Islet of Langerhans (tissue), 1 donor: ENCODE measurements at regions not wholly inside any gene's neighbourhood (a gene's known extent, or its start where the extent isn't known, plus 50 kb on each side); places are given as distances from the start of the nearest gene placed in this dataset.
"Not testable (repeated sequence)": the region's sequence is repeated elsewhere in the genome, so short reads cannot be mapped to it uniquely, and the experiment has no call there.

Experiments
- FAIRE-seq: peaks from one replicate; lab custom pipeline; 2011; peaks lifted over from hg19 to GRCh38; lab: Jason Lieb, UNC

DNA sequence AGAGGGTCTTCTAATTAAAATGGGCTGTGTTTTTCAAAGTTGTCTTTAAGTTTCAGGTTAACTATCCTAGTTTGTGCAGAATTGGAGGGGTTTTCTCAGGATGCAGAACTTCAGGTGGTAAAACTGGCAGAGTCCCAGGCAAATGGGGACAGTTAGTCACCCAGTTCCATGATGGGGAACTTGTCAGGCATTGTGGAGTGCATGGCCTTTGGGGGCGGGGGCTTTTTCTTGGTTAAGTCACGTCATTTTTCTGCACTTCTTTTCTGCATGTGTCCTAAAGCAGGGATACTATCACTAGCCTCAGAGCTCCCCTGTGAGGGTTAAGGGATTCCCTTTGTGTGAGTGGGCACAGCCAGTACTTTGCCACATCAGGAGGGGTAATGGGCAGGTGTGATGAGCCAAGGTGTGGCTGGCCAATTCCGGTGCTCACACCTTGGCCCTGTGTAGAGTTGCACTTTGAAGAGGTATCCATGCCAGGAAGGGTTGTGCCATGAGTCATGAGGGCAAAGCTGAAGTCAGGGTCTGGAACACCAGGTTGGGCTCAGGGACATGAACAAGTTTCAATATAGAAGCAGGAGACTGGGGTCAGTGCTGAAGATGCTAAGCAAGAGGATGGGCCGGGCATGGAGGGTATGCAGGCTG is 126.0 kb upstream of the RREB1 start:
- no peak for FAIRE-seq

DNA sequence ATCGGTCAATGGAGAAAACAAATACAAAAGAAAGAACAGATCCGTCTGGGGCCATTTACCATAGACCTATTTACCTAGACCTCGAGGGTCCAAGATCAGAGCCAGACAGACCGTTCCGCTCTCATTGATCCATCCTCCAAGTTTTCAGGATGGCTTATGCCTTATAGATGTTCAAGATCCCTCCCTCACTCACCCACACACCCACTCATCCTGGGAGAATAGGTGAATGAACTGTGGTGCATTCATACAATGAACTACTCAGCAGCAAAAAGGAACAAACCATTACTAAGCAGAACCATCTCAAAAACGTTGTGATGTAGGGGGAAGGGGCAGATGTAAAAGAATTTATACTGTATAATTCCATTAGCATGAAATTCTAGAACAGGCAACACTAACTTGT is 125.1 kb upstream of the RREB1 start:
- no peak for FAIRE-seq

DNA sequence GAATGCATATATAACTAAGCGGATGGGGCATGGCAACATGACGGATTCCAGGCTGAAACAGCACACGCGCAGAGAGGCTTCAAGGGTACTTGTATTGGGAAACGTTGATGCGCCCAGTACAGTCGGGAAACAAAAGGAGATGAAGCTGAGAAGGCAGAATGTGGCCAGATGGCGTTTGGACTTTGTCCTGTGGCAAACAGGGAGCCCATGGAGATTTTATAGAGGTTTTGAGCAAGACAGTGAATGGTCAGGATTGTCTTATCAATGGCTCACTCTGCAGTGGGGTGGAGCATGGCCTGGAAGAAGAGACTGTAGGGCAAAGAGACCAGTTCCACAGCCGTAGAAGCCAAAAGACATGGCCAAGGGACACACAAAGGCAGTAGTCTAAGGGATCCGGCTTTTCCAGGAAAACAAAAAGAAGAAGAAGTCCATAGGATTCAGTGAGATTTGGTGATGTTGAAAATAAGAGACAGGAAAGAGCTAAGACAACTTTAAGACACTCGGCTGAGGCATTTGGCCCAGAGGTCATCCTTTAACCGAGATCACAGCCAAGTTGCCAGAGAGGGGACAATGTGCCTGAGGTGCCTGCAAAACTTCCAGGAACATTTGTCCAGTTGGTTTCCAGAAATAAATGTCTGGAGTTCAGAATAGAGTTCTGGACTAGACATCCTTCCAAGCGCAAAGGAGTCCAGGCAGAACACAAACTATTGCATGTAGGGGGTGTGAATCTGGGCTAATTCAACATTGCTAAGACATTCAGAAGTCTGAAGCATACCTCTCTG is 123.0 kb upstream of the RREB1 start:
- FAIRE-seq: no peak

DNA sequence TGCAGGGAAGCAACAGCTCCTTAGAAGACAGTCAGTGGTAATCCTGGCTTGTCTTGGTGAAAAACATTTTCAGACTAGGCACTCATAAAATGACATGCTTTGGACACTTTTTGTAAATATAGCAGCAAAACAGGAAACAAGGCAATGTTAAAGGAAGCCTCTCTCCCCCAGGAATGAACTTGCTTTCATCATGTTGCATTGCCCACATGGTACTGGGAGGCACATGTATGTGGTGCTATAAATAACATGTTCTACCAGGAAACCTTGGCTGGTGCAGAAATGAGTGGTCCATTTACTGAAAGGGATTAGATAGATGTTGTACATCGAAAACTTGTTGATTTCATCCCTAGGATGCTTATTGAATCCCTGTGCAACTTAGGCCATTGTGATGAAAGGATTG is 121.4 kb upstream of the RREB1 start:
- FAIRE-seq: no peak

DNA sequence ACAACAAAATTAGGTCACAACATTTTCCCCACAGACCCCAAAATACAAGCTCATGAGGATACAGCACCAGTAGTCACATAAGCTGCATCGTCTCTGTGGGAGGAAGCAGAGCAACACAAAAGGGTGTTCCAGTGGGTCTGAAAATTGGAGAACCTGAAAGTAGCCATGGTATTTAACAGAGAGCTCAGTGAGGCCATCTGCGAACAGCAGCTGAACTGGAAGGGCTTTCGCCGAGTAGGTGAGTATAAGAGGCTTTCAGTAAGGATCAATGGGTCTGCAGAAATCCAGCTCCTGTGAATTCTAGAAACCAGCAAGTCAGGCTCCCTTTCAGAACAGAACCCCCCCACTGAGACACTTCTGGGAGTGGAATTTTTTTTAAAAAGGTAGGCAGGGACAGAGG is 120.0 kb upstream of the RREB1 start:
- FAIRE-seq: no peak

DNA sequence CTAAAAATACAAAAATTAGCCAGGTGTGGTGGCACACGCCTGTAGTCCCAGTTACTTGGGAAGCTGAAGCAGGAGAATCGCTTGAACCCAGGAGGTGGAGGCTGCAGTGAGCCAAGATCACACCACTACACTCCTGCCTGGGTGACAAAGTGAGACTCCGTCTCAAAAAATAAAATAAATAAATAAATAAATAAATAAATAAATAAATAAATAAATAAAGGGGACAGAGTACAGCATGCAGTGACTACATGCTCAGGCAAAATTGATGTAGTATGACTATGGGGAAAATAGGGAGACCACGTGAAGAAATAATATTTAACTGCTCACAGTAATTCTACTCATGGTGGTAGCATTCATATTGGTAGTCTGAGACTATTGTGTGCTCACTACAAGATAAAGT is 117.7 kb upstream of the RREB1 start:
- not testable (repeated sequence) for FAIRE-seq

DNA sequence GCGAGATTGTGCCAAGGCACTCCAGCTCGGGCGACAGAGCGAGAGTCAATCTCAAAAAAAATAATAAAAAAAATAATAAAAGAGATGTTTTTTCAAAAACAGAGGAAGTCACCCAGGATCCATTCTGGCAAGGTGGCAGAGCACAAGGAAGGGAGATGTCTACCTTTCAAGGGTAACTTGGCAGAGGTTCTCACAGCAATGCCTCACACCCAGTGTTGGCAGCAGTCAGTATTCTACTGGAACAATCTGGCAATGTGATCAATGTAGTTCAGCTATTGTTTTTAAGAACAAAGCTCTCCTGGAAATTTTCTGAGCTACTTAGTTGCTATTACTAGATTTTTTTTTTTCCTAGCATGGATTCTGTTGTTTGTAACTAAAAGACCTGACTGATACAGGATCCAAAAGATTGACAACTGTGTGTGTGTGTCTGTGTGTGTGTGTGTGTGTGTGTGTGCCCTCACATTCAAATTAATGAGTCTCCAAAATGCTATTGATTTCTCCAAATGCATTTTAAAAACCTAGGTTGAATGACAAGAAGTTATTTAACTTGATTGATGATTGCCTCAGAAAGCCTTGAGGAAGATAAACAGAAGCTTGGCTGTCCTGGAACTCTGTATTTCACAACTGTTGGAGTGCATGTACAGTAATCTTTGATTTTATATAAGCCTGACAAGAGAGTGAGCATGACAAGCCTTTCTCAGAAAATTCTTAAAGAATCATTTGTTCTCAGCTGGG is 114.1 kb upstream of the RREB1 start:
- FAIRE-seq: no peak

DNA sequence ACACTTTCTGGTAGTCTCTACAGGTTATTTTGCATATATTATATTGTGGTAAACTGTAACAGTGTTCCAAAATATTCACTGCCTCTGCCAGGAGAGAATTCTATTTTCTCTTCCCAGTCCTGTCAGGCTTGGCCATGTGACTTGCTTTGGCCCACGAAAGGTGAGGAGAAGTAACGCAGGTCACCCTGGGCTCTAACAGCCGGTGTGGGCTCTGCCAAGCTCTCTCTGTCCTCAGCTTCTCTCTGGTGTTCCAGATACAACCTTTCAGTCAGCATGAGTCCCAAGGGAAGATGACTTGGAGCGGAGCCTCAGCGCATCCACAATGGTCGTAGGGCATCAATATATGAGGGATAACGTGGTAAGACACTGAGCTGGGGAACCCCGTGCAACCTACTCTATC is 113.0 kb upstream of the RREB1 start:
- FAIRE-seq: no peak

DNA sequence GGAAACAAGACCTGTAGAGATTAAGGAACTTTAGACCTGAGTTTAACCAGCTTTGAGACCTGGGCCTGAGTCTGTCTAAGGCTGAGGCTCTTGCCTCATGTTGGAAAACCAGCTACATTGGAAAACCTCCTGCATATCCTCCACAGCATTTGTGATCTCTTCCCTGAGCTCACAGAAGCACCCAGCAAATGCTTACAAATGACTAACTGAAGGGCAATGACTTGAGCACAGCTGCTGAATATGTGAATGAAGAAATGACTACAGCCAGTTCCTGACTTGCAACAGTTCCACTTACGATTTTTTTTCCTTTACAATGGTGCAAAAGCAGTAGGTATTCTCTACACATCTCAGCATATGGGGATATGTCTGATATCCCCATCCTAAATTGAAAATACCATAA is 112.4 kb upstream of the RREB1 start:
- no peak for FAIRE-seq

DNA sequence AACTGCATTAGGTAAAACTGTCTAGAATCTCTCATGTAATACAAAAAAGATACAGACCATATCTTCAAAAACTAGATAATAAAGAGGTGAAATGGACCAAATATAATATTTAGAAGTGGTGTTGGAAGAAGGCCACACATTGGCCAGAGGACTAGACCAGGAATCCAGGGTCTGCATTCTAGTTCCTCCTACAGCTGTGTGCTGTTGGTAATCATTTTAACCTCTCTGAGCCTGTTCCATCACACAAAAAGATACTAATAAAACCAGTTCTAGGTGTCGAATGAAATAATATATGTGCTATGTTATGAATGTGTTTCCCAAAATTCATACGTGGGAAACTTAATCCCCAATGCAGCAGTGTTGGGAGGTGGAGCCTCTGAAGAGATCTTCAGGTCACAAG is 111.6 kb upstream of the RREB1 start:
- no peak for FAIRE-seq

DNA sequence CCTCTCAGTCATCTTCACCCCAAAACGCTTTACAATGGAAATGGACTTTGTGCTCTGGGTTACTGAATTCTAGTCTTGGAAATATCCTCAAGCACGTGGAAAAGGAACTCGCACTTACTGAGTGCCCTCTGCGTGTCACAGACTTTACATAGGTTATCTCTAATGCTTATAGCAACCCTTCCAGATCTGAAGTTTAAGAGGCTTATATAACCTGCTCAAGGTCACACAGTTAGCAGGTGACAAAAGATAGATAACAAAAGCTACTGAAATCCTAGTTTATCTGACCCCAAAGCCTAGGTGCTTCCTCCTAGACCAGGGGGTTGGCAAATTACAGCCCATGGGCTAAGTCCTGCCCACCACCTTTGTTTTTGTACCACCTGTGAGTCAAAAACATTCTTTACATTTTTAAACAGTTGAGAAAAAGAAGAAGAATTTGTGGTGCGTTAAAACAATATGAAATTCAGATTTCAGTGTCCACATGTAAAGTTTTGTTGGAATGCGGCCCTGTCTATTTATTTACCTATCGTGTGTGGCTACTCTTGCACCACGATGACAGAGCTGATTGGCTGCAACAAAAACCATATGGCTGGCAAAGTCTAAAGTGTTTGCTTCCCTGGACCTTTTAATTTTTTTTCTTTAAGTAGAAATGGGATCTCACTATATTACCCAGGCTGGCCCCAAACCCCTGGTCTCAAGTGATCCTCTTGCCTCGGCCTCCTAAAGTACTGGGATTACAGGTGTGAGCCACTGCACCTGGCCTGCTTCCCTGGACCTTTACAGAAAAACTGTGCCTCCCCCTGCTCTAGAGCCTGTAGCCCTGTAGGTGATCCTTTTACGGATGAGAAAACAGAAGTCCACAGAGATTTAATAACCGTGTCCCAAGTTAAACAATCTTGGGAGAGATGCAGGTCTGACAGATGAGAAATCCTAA is 110.2 kb upstream of the RREB1 start:
- FAIRE-seq: no peak

DNA sequence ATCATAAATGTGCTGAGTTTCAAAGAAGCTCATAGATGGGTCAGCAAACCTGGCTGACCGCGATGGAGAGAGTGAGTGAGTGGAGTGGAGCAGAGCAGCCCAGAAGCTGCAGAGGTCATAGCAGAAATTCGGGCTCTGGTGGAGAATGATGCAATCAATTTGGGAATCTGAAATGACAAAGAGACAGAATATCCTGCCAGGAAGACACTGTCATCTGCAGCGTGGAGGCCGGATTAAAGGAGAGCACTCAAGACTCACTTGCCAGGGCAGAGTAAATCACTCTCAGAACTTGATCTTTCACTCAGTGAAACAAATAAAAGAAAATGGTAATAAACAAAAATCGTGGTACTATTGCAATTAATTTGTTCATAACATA is 109.6 kb upstream of the RREB1 start:
- FAIRE-seq: no peak

DNA sequence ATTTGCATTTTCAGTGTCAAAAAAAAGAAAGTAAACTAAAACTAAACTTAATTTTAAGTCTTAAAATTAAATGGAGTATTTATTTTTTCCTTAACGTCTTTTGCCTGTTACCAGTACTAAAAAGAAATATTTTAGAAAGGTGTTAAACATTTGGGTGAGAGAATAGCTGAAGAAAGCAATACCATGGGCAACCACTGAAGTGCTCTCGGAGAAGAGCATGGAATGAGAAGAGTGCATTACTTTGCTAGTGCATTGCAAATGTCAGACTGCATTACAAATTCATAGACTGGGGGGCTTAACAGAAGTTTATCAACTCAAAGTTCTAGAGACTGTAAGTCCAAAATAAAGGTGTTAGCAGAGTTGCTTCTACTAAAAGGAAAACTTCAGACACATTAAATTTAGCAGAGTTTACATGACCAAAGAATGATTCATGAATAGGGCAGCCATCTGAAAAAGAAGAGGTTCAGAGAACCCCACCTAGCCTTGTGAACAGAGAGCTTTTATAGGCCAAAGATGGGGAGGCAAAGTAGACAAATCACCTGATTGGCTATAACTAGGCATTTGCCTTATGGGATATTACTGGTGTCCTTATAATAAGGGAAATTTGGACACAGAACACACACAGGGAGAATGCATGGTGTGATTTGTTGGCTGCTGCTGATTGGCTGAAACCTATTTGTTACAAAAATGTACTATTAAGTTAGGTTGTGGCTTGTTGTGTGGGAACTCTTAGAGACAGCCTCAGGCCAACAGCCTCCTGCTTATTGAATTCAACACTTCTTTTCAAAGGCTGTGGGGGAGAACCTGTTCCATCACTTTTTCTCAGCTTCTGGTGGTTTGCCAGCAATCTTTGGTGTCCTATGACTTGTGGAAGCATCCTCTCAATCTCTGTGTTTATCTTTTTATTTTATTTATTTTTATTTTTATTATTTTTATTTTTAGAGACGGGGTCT is 106.7 kb upstream of the RREB1 start:
- FAIRE-seq: no peak

DNA sequence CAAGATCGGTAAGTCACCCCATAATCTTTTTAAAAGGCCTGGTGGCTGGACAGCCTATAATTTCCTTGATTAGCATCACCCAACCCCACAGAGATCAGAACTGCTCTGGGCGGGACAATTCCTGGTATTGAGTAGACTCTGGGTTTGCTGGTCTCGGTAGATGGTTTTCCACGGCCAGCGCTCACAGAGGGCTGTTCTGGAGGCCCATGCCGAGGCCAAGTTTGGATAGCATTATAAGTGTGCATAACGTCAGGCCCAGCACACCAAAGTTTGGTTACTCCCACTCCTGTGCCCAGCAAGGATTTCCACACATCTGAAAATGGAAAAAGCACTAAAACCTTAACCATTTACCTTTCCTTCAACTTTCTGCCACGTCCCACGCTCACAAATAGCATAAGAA is 104.7 kb upstream of the RREB1 start:
- no peak for FAIRE-seq

DNA sequence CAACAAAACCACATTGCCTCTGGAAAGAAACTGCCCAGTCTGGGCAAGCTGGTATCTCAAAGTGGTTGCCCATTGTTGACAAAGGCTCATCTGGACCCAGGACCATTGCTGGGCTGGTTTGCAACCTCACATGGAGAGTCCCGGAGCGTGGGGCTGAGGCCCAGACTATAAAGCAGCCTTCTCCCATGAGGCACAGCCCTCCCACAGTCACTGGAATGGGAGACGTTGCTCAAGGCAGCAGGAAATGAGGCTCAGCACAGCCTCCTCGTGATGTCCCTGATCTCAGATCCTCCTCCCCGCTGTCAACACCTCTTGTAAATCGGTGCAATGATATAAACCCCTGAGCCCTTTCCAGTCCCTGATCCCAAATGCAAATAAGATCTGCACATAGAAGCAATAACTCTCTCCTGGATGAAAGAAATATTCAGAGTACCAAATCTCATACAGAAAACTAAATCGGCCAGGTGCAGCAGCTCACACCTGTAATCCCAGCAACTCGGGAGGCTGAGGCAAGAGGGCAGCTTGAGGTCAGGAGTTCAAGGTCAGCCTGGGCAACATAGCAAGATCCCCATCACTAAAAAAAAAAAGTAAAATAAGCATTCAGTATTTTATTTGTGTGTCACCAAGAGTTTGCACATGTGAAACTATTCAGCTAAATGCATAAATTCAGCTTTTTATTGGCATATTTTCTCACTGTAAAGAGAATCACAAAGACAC is 103.0 kb upstream of the RREB1 start:
- no peak for FAIRE-seq

DNA sequence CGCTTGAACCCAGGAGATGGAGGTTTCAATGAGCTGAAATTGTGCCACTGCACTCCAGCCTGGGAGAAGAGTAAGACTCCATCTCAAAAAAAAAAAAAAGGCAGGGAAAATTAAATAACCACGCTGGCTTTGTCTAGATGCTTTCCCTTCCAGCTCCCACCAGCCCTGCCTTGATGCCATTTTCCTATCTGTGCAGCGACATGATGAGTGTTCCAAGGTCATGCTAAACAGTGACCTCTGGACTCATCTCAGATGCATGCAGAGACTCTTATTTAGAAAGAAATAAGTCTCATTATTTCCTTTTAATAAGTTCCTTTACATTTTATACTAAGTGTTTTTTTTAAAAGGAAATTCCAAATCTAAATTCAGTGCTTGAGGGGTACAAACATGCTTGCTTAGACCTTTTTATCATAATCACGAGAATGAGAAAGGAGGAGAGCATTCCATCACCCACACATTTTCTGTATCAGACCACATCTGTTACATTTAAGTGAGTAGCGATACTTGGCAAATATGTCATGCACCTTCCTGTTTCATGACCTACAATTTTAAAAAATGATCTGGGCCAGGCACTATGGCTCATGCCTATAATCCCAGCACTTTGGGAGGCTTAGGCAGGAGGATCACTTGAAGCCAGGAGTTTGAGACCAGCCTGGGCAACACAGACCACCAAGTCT is 101.1 kb upstream of the RREB1 start:
- FAIRE-seq: no peak

DNA sequence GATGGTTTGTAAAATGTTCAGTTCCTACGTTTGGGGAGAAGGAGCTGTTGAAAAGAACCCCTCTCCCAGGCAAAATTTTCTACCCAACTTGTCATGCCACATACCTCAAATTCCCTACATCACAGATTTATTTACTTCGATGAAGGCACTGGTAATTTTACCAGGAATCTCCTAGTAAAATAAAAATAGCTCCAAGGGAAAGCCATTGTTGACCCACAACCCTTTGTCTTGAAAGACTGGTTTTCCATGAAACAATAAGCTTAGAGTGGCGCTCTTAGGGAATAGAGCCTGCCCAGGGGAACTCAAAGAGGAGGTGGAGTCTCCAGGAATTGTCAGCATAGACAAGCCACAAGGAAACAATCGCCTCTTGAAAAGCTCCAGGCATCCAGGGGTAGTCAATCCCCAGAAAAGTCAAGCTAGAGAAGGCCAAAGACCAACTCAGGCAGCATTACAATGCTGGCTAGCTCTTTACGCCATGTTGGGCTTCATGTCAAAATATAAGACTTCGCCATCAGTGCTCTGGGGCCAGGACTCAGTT is 99.2 kb upstream of the RREB1 start:
- FAIRE-seq: no peak

DNA sequence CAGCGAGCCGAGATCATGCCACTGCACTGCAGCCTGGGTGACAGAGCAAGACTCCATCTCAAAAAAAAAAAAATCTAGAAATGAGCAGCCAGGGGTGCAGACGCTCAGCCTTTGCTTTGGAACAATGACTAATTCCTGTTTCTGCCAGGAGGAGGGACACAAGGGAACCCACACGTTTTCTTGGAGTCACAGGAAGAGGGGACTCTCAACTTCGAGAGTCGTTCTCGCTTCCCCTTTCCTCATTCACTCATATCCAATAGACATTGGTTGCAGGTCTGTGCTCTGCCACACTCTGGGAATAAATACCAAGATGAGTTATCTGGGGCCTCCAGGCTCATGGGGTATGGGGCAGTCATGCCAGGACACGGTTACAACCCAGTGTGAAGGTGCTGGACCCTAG is 91.5 kb upstream of the RREB1 start:
- FAIRE-seq: no peak

DNA sequence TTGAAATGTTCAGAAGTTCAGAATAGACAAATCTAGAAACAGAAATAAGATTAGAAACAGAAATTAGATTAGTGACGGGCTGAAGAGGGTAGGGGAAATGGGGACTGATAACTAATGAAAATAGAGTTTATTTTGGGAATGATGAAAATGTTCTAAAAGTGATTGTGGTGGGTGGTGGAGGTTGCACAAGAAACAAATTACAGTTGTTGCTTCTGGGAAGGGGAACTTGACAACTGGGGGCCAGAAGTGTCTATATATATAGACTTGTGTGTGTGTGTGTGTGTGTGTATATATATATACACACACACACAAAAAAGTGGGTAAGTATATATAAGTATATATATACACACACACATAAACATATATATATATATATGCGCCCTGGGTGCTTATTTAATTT is 86.5 kb upstream of the RREB1 start:
- no peak for FAIRE-seq

DNA sequence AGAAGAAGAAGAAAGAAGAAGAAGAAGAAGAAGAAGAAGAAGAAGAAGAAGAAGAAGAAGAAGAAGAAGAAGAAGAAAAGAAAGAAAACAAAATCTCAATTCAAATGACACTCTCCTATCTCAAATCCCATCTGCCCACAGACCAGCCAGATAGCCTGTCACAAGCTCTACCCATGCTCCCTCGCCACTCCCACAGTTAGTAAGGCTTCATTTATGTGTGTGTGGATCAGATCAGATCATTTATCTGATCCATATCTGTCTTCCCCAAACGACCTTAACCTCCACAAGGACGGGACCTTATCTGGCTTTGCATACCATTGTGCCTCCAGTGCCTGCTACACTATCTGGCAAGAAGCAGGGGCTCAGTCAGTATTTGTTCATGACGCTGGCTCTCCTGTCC is 81.9 kb upstream of the RREB1 start:
- FAIRE-seq: no peak
